ENCODE measurements at regions not wholly inside any gene's neighbourhood (a gene's known extent, or its start where the extent isn't known, plus 50 kb on each side); places are given as distances from the start of the nearest gene placed in this dataset.

- TF ChIP-seq ZNF274 (IDR thresholded peaks at IDR 0.05; ENCODE audit: low read depth, low read length) = no peak
- TF ChIP-seq YY1 (IDR thresholded peaks at IDR 0.05; ENCODE audit: insufficient read depth, insufficient read length) = no peak
Measured at GRCh38 chr13:91001371-91001770, 346.1 kb upstream of the MIR17HG start.
